Natural killer cell (primary cell): ENCODE measurements at regions not wholly inside any gene's neighbourhood (a gene's known extent, or its start where the extent isn't known, plus 50 kb on each side); places are given as distances from the start of the nearest gene placed in this dataset.

Source experiments
- ATAC-seq, 3 donors: fragments of 150-1000 bp in 2 of 3; fragments of 200-7000 bp in 1 of 3; cut with Tn5 transposase; 1 replicate in 1 of 3; 2 replicates in 2 of 3; pipeline ENCODE4 v1.10.0; 2021; ENCODE audit warnings: mild to moderate bottlenecking in 2 of 3, moderate library complexity in 2 of 3
- DNase-seq, 2 donors: peaks; one replicate each; pipeline versions ENCODE4 v3.0.0 to v3.0.0-alpha.2; 2013 to 2021; ENCODE audit warnings: mixed read lengths in 1 of 2
- H3K27ac ChIP-seq: one replicate; pipeline ENCODE4 v1.5.1; 2013; ENCODE audit warnings: mild to moderate bottlenecking, low read length
- H3K27me3 ChIP-seq: one replicate; pipeline ENCODE4 v1.6.1; 2013; ENCODE audit warnings: low read length; ENCODE audit not compliant: control insufficient read depth, insufficient read depth
- H3K36me3 ChIP-seq: one replicate; pipeline ENCODE4 v1.6.1; 2013; ENCODE audit warnings: low read length; ENCODE audit not compliant: control insufficient read depth, insufficient read depth
- H3K4me1 ChIP-seq: one replicate; pipeline ENCODE4 v1.6.1; 2013; ENCODE audit warnings: low read length; ENCODE audit not compliant: control insufficient read depth, insufficient read depth
- H3K4me3 ChIP-seq: one replicate; pipeline ENCODE4 v1.5.1; 2013; ENCODE audit warnings: low read length
- H3K9me3 ChIP-seq: one replicate; pipeline ENCODE4 v1.6.1; 2013; ENCODE audit warnings: low read length; ENCODE audit not compliant: control insufficient read depth, insufficient read depth
- H3K27ac Mint-ChIP-seq, 2 donors: one replicate each; pipeline ENCODE4 v1.8.0; 2022; ENCODE audit warnings: mild to moderate bottlenecking in 2 of 2, mixed read lengths in 2 of 2, moderate library complexity in 1 of 2
- H3K27me3 Mint-ChIP-seq, 2 donors: one replicate each; pipeline ENCODE4 v1.8.0; 2022; ENCODE audit warnings: low read depth in 2 of 2, mixed read lengths in 2 of 2
- H3K36me3 Mint-ChIP-seq: one replicate; pipeline ENCODE4 v1.8.0; 2022; ENCODE audit warnings: mixed read lengths
- H3K4me1 Mint-ChIP-seq, 2 donors: one replicate each; pipeline ENCODE4 v1.8.0; 2022; ENCODE audit warnings: mixed read lengths in 2 of 2
- H3K4me3 Mint-ChIP-seq: one replicate; pipeline ENCODE4 v1.8.0; 2022; ENCODE audit warnings: mild to moderate bottlenecking, moderate library complexity, mixed read lengths
- H3K9me3 Mint-ChIP-seq, 2 donors: one replicate each; pipeline ENCODE4 v1.8.0; 2022; ENCODE audit warnings: mixed read lengths in 2 of 2
- CTCF ChIP-seq: fragments of 200-600 bp; IDR thresholded peaks from one replicate; pipeline ENCODE4 v1.8.0; 2022; ENCODE audit warnings: antibody characterized with exemption
- WGBS: methylation state at CpG from one replicate; pipeline ENCODE4 v1.1.7; 2013; ENCODE audit warnings: missing lambda C conversion rate; ENCODE audit not compliant: insufficient coverage; 5-methylcytosine and 5-hydroxymethylcytosine counted together
- intact Hi-C: fragments of 100-400 bp; cut with micrococcal nuclease; formaldehyde crosslinking; loops from one replicate; pipeline ENCODE4 v1.14.2; 2022

GRCh38 chr13:32955881-32956594 is 60.2 kb upstream of the KL start:
- H3K27ac Mint-ChIP-seq = no peak overlapping the region
- H3K4me1 Mint-ChIP-seq = no peaks in the 10 kb centered on the region
- ATAC-seq = no peak
- no peak for TF ChIP-seq CTCF
- Histone ChIP-seq H3K27me3 (no peaks in the 10 kb centered on the region), H3K27ac (no peak overlapping the region), H3K4me1 (no peaks in the 10 kb centered on the region), H3K36me3 (no peaks in the 10 kb centered on the region), H3K9me3 (no peaks in the 10 kb centered on the region), H3K4me3 (no peak overlapping the region)
- DNase-seq = no peak
- 93% methylated on average over 4 of the region's 5 CpGs for WGBS
- H3K9me3 Mint-ChIP-seq = no peaks in the 10 kb centered on the region
- intact Hi-C loops = no loop called here
- no peaks in the 10 kb centered on the region for H3K36me3 Mint-ChIP-seq
- H3K4me3 Mint-ChIP-seq = no peak overlapping the region
- H3K27me3 Mint-ChIP-seq = peaks cover 2 to 6% of the 10 kb centered on the region in 2 donors

GRCh38 chr13:32956595-32956933 is 59.7 kb upstream of the KL start:
- no peaks in the 10 kb centered on the region for H3K36me3 ChIP-seq
- Mint-ChIP-seq H3K27ac (no peak overlapping the region), H3K9me3 (no peaks in the 10 kb centered on the region), H3K27me3 (peaks cover 2 to 6% of the 10 kb centered on the region in 2 donors), H3K36me3 (no peaks in the 10 kb centered on the region), H3K4me3 (no peak overlapping the region), H3K4me1 (no peaks in the 10 kb centered on the region)
- 90% methylated on average over 1 of the region's 1 CpG for WGBS
- no peak overlapping the region for H3K4me3 ChIP-seq
- no peak for TF ChIP-seq CTCF
- H3K9me3 ChIP-seq = no peaks in the 10 kb centered on the region
- H3K4me1 ChIP-seq = no peaks in the 10 kb centered on the region
- DNase-seq (no peak), ATAC-seq (no peak)
- H3K27me3 ChIP-seq = no peaks in the 10 kb centered on the region
- no peak overlapping the region for H3K27ac ChIP-seq
- intact Hi-C loops = no loop called here

- no peak for TF ChIP-seq CTCF
- ATAC-seq = no peak
Observed at GRCh38 chr13:32960626-32961025, 55.6 kb upstream of the KL start.

GRCh38 chr13:32961724-32962123 is 54.5 kb upstream of the KL start:
- Histone ChIP-seq H3K36me3 (no peaks in the 10 kb centered on the region), H3K27ac (no peak overlapping the region), H3K4me1 (no peaks in the 10 kb centered on the region), H3K27me3 (no peaks in the 10 kb centered on the region), H3K4me3 (no peak overlapping the region), H3K9me3 (no peaks in the 10 kb centered on the region)
- DNase-seq (no peak), ATAC-seq (no peak)
- TF ChIP-seq CTCF = no peak
- Mint-ChIP-seq H3K4me1 (no peaks in the 10 kb centered on the region), H3K27ac (no peak overlapping the region), H3K27me3 (peaks cover 2 to 6% of the 10 kb centered on the region in 2 donors), H3K36me3 (no peaks in the 10 kb centered on the region), H3K9me3 (peaks cover 0 to 2% of the 10 kb centered on the region in 2 donors), H3K4me3 (no peak overlapping the region)
- WGBS = 94% methylated on average over 1 of the region's 1 CpG
- intact Hi-C loops = no loop called here

More at GRCh38 chr13:32960626-32961025, 55.6 kb upstream of the KL start:
- no peak overlapping the region for H3K4me3 Mint-ChIP-seq
- H3K4me3 ChIP-seq = no peak overlapping the region
- intact Hi-C loops = no loop called here
- no peaks in the 10 kb centered on the region for H3K36me3 Mint-ChIP-seq
- DNase-seq = no peak
- peaks cover 0 to 2% of the 10 kb centered on the region in 2 donors for H3K9me3 Mint-ChIP-seq
- H3K4me1 Mint-ChIP-seq = no peaks in the 10 kb centered on the region
- no peaks in the 10 kb centered on the region for H3K4me1 ChIP-seq
- H3K27me3 Mint-ChIP-seq = peaks cover 2 to 6% of the 10 kb centered on the region in 2 donors
- no peaks in the 10 kb centered on the region for H3K9me3 ChIP-seq
- H3K27me3 ChIP-seq = no peaks in the 10 kb centered on the region
- no peak overlapping the region for H3K27ac ChIP-seq
- no peak overlapping the region for H3K27ac Mint-ChIP-seq
- no peaks in the 10 kb centered on the region for H3K36me3 ChIP-seq
- 78% methylated on average over 4 of the region's 4 CpGs for WGBS
